ENCODE measurements at regions not wholly inside any gene's neighbourhood (a gene's known extent, or its start where the extent isn't known, plus 50 kb on each side); places are given as distances from the start of the nearest gene placed in this dataset.

DNA sequence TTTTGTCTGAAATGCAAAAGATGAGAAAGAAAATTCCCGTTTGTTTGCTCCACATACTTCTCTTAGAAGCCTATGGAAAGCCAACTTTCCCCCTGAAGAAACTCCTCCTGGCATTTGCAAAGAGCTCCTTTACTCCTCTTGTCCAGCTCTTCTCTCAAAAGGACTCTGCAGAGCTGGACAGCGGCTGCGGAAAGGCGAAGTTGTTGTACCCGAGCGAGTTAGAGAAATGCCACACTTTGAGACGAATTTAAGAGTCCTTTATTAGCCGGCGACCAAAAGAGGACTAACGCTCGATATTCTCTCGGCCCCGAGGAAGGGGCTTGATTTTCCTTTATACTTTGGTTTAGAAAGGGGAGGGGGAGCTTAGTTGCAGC, 157.8 kb downstream of the TRIM27 start:
- Histone ChIP-seq H3K4me1 (ENCODE audit: insufficient read depth, low read length, poor library complexity, severe bottlenecking) (no peaks in the 10 kb centered on the region), H4K20me1 (ENCODE audit: insufficient read depth, low read length, poor library complexity, severe bottlenecking) (no peaks in the 10 kb centered on the region), H3K9me2 (replicated peaks; ENCODE audit: low read depth, low read length) (no peaks in the 10 kb centered on the region), H3K9me3 (ENCODE audit: insufficient read depth, low read depth, low read length) (peaks cover 4% of the 10 kb centered on the region; the same call in 1 of the 2 replicates), H3K4me3 (ENCODE audit: low read length, poor library complexity, severe bottlenecking) (no peak overlapping the region), H3K79me2 (ENCODE audit: insufficient read depth, low read length) (no peaks in the 10 kb centered on the region), H3F3A (ENCODE audit: low read depth) (no peaks in the 10 kb centered on the region), H3K9ac (ENCODE audit: low read depth, low read length, poor library complexity, severe bottlenecking) (no peak overlapping the region), H3K4me2 (ENCODE audit: low read depth, low read length, poor library complexity, severe bottlenecking) (no peak overlapping the region), H3K27me3 (ENCODE audit: insufficient read depth, low read length, poor library complexity, severe bottlenecking) (no peaks in the 10 kb centered on the region), H3K36me3 (ENCODE audit: insufficient read depth, low read length) (no peaks in the 10 kb centered on the region), H2AFZ (ENCODE audit: low read length) (no peak overlapping the region)
- TF ChIP-seq EZH2phosphoT487 (IDR thresholded peaks at IDR 0.05; ENCODE audit: borderline replicate concordance), result no peak
- TF ChIP-seq, protein P1, sequence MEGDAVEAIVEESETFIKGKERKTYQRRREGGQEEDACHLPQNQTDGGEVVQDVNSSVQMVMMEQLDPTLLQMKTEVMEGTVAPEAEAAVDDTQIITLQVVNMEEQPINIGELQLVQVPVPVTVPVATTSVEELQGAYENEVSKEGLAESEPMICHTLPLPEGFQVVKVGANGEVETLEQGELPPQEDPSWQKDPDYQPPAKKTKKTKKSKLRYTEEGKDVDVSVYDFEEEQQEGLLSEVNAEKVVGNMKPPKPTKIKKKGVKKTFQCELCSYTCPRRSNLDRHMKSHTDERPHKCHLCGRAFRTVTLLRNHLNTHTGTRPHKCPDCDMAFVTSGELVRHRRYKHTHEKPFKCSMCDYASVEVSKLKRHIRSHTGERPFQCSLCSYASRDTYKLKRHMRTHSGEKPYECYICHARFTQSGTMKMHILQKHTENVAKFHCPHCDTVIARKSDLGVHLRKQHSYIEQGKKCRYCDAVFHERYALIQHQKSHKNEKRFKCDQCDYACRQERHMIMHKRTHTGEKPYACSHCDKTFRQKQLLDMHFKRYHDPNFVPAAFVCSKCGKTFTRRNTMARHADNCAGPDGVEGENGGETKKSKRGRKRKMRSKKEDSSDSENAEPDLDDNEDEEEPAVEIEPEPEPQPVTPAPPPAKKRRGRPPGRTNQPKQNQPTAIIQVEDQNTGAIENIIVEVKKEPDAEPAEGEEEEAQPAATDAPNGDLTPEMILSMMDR (conservative IDR thresholded peaks at IDR 0.05; ENCODE audit: low read length), result no peak

DNA sequence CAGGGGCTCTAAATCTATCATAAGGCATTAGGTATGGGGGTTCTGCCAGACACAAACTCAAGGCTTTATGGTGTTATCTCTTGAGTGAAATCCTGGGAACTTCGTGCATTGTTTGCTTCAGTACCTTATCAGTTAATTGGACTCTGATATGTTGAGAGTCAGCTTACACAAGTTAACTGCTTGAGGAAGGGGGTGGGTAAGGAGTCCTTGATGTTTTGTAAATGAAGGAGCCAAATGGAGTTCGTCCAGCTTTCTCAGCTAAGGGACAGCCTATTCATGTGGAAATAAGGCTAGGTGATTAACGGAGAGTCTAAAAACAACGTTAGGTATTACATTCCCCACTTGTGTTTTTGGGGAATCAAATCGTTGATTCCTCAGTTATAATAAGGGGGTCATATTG, 157.4 kb downstream of the TRIM27 start:
- H3K4me2 ChIP-seq (ENCODE audit: low read depth, low read length, poor library complexity, severe bottlenecking), result no peak overlapping the region
- H3K4me1 ChIP-seq (ENCODE audit: insufficient read depth, low read length, poor library complexity, severe bottlenecking), result no peaks in the 10 kb centered on the region
- H3K36me3 ChIP-seq (ENCODE audit: insufficient read depth, low read length), result no peaks in the 10 kb centered on the region
- H3K9me2 ChIP-seq (replicated peaks; ENCODE audit: low read depth, low read length), result no peaks in the 10 kb centered on the region
- no peak overlapping the region for H3K4me3 ChIP-seq (ENCODE audit: low read length, poor library complexity, severe bottlenecking)
- H3K79me2 ChIP-seq (ENCODE audit: insufficient read depth, low read length), result no peaks in the 10 kb centered on the region
- no peaks in the 10 kb centered on the region for H3F3A ChIP-seq (ENCODE audit: low read depth)
- H3K9ac ChIP-seq (ENCODE audit: low read depth, low read length, poor library complexity, severe bottlenecking), result no peak overlapping the region
- no peak overlapping the region for H2AFZ ChIP-seq (ENCODE audit: low read length)
- no peak for TF ChIP-seq EZH2phosphoT487 (IDR thresholded peaks at IDR 0.05; ENCODE audit: borderline replicate concordance)
- TF ChIP-seq, protein P1 (conservative IDR thresholded peaks at IDR 0.05; ENCODE audit: low read length), result no peak
- peaks cover 4% of the 10 kb centered on the region; the same call in 1 of the 2 replicates for H3K9me3 ChIP-seq (ENCODE audit: insufficient read depth, low read depth, low read length)
- no peaks in the 10 kb centered on the region for H4K20me1 ChIP-seq (ENCODE audit: insufficient read depth, low read length, poor library complexity, severe bottlenecking)
- H3K27me3 ChIP-seq (ENCODE audit: insufficient read depth, low read length, poor library complexity, severe bottlenecking), result no peaks in the 10 kb centered on the region

DNA sequence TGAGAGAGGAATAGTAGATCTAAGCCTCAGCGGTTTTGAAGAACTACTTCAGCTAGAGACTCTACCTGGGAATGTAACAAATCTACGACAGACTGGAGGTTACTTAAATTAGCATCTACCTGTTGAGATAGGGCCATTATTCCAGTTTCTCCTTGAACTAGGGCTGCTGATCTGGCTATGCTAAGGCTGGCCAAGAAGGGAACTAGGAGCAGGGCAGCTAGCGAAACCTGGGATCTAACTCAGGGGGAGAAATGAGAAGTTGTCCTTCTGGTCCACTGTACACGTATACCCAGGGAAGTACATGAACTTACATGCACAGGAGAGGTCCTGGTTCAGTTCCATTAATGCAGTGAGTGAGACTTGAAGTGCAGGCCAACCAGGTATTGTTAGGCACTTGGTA, 156.7 kb downstream of the TRIM27 start:
- H3K36me3 ChIP-seq (ENCODE audit: insufficient read depth, low read length), result no peaks in the 10 kb centered on the region
- H2AFZ ChIP-seq (ENCODE audit: low read length), result no peak overlapping the region
- peaks cover 4% of the 10 kb centered on the region; the same call in 1 of the 2 replicates for H3K9me3 ChIP-seq (ENCODE audit: insufficient read depth, low read depth, low read length)
- H4K20me1 ChIP-seq (ENCODE audit: insufficient read depth, low read length, poor library complexity, severe bottlenecking), result no peaks in the 10 kb centered on the region
- H3K9me2 ChIP-seq (replicated peaks; ENCODE audit: low read depth, low read length), result no peaks in the 10 kb centered on the region
- no peaks in the 10 kb centered on the region for H3F3A ChIP-seq (ENCODE audit: low read depth)
- no peaks in the 10 kb centered on the region for H3K79me2 ChIP-seq (ENCODE audit: insufficient read depth, low read length)
- H3K4me3 ChIP-seq (ENCODE audit: low read length, poor library complexity, severe bottlenecking), result no peak overlapping the region
- H3K9ac ChIP-seq (ENCODE audit: low read depth, low read length, poor library complexity, severe bottlenecking), result no peak overlapping the region
- H3K4me2 ChIP-seq (ENCODE audit: low read depth, low read length, poor library complexity, severe bottlenecking), result no peak overlapping the region
- no peaks in the 10 kb centered on the region for H3K27me3 ChIP-seq (ENCODE audit: insufficient read depth, low read length, poor library complexity, severe bottlenecking)
- no peaks in the 10 kb centered on the region for H3K4me1 ChIP-seq (ENCODE audit: insufficient read depth, low read length, poor library complexity, severe bottlenecking)
- no peak for TF ChIP-seq EZH2phosphoT487 (IDR thresholded peaks at IDR 0.05; ENCODE audit: borderline replicate concordance)
- TF ChIP-seq, protein P1 (conservative IDR thresholded peaks at IDR 0.05; ENCODE audit: low read length), result no peak
